Testis (tissue), 2 donors: ENCODE measurements at regions not wholly inside any gene's neighbourhood (a gene's known extent, or its start where the extent isn't known, plus 50 kb on each side); places are given as distances from the start of the nearest gene placed in this dataset.

Experiments
- POLR2A ChIP-seq: fragments of 450-650 bp; IDR thresholded peaks from one replicate; pipeline ENCODE4 v1.6.1; 2017; ENCODE audit warnings: antibody characterized with exemption, mild to moderate bottlenecking, moderate library complexity
- TF ChIP-seq, protein P1 (sequence below), 3 experiments: fragments of 450-650 bp in 2 of 3; fragments of 200-600 bp in 1 of 3; sonication (generic) in 1 of 3; IDR thresholded peaks; one replicate each; pipeline ENCODE4 v1.5.1; 2016 to 2019; ENCODE audit warnings: antibody characterized with exemption in 3 of 3, mild to moderate bottlenecking in 2 of 3, moderate library complexity in 1 of 3

DNA sequence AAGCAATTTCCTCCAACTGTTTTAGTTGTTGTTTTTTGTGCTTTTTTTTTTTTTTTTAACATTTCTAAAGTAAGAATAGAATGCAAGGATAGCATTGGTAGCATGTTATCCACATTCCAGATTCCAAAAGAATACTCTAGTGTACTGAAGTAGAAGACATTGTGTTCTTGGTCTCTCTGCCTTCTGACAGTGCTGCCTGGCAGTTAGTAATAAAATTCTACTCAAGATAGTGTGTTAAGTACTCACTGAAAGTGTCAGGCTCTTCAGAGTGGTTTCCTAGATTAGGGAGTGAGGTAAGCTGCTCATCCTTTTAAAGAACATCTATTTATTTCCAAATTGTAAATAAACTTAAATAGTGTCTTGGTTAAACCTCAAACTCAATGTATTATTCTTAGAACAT, 253.7 kb downstream of the HNMT start:
- TF ChIP-seq POLR2A, result no peak
- TF ChIP-seq, protein P1, sequence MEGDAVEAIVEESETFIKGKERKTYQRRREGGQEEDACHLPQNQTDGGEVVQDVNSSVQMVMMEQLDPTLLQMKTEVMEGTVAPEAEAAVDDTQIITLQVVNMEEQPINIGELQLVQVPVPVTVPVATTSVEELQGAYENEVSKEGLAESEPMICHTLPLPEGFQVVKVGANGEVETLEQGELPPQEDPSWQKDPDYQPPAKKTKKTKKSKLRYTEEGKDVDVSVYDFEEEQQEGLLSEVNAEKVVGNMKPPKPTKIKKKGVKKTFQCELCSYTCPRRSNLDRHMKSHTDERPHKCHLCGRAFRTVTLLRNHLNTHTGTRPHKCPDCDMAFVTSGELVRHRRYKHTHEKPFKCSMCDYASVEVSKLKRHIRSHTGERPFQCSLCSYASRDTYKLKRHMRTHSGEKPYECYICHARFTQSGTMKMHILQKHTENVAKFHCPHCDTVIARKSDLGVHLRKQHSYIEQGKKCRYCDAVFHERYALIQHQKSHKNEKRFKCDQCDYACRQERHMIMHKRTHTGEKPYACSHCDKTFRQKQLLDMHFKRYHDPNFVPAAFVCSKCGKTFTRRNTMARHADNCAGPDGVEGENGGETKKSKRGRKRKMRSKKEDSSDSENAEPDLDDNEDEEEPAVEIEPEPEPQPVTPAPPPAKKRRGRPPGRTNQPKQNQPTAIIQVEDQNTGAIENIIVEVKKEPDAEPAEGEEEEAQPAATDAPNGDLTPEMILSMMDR (IDR thresholded peaks at IDR 0.05), result no peak
